ENCODE measurements at regions not wholly inside any gene's neighbourhood (a gene's known extent, or its start where the extent isn't known, plus 50 kb on each side); places are given as distances from the start of the nearest gene placed in this dataset.

DNA sequence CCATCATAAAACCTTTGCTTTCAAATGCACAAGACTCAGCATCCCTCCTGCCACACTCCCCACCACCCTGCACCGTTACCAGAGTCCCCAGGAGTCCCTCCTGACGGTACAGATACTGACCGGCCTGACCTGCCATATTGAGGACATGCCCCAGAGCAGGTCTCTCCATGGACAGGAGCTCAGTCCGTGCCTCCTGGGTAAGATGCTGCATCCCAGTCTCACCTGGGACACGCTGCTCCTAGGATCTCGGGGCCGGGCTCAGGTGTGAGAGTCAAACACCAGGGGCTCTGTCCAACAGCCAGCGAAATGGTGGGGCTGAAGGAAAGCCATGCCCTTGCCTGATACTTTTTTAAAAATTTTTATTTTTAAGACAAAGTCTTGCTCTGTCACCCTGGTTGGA lies 328.3 kb downstream of the SHANK2 start:
- H2AFZ ChIP-seq (ENCODE audit: low read length) = no peak overlapping the region
- no peak overlapping the region for H2BK20ac ChIP-seq (ENCODE audit: low read depth, low read length, poor library complexity, severe bottlenecking)
- H2AK5ac ChIP-seq (ENCODE audit: insufficient read length, low read length) = no peak overlapping the region
- TF ChIP-seq, protein P1, sequence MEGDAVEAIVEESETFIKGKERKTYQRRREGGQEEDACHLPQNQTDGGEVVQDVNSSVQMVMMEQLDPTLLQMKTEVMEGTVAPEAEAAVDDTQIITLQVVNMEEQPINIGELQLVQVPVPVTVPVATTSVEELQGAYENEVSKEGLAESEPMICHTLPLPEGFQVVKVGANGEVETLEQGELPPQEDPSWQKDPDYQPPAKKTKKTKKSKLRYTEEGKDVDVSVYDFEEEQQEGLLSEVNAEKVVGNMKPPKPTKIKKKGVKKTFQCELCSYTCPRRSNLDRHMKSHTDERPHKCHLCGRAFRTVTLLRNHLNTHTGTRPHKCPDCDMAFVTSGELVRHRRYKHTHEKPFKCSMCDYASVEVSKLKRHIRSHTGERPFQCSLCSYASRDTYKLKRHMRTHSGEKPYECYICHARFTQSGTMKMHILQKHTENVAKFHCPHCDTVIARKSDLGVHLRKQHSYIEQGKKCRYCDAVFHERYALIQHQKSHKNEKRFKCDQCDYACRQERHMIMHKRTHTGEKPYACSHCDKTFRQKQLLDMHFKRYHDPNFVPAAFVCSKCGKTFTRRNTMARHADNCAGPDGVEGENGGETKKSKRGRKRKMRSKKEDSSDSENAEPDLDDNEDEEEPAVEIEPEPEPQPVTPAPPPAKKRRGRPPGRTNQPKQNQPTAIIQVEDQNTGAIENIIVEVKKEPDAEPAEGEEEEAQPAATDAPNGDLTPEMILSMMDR (conservative IDR thresholded peaks at IDR 0.05) = no peak
- H3K23ac ChIP-seq (ENCODE audit: insufficient read length, low read depth, low read length) = no peak overlapping the region
- no peaks in the 10 kb centered on the region; the same call in 1 of the 2 replicates for H3K4me1 ChIP-seq (ENCODE audit: insufficient read depth, low read length)
- H4K20me1 ChIP-seq (ENCODE audit: control insufficient read depth, insufficient read depth, insufficient read length) = no peaks in the 10 kb centered on the region
- no peak overlapping the region for H2BK15ac ChIP-seq (ENCODE audit: low read depth, low read length)
- H3K56ac ChIP-seq (ENCODE audit: insufficient read length, low read depth, low read length) = no peak overlapping the region
- no peak overlapping the region for H2BK12ac ChIP-seq (ENCODE audit: insufficient read length, low read depth, low read length)
- H3K79me1 ChIP-seq (ENCODE audit: insufficient read depth, low read depth, low read length, poor library complexity, severe bottlenecking) = no peaks in the 10 kb centered on the region
- H3K79me2 ChIP-seq (ENCODE audit: insufficient read depth, low read length) = no peaks in the 10 kb centered on the region
- no peak overlapping the region for H3K27ac Mint-ChIP-seq
- no peak overlapping the region for H3K9ac ChIP-seq (ENCODE audit: extremely low read depth, insufficient read length, low read length)
- no peak overlapping the region for H4K5ac ChIP-seq (ENCODE audit: insufficient read length, low read depth, low read length)
- no peak overlapping the region for H3K4me3 Mint-ChIP-seq
- H3K14ac ChIP-seq (ENCODE audit: insufficient read depth, low read length) = no peak overlapping the region
- H3K4ac ChIP-seq (ENCODE audit: low read depth, low read length) = no peak overlapping the region
- peaks cover 29 to 32% of the 10 kb centered on the region in 2 experiments for H3K9me3 Mint-ChIP-seq
- no CpG with 5 or more reads among the region's 8 CpGs for WGBS (ENCODE audit: extremely low coverage, insufficient read length, low lambda C conversion rate)
- no peak overlapping the region for H3K27ac ChIP-seq (ENCODE audit: insufficient read length, low read depth, low read length)
- H2BK5ac ChIP-seq (ENCODE audit: insufficient read length, low read length) = no peak overlapping the region
- H4K8ac ChIP-seq (replicated peaks; ENCODE audit: insufficient read length, low read depth, low read length) = no peak overlapping the region
- no peak overlapping the region for H2BK120ac ChIP-seq (ENCODE audit: low read depth, low read length, poor library complexity, severe bottlenecking)
- H4K91ac ChIP-seq (ENCODE audit: insufficient read length, low read depth, low read length) = no peak overlapping the region
- peaks cover 26% of the 10 kb centered on the region in 2 experiments for H3K4me1 Mint-ChIP-seq
- no peaks in the 10 kb centered on the region for H3K9me3 ChIP-seq (ENCODE audit: control insufficient read depth, low read depth, low read length)
- H3K4me2 ChIP-seq (ENCODE audit: insufficient read depth, insufficient read length, low read length) = no peak overlapping the region
- peaks cover 22 to 36% (median 23%) of the 10 kb centered on the region in 3 experiments for H3K36me3 Mint-ChIP-seq (ENCODE audit: insufficient read depth in 1 of 3, low read depth in 3 of 3)
- H3K23me2 ChIP-seq (ENCODE audit: insufficient read length, low read depth, low read length, poor library complexity, severe bottlenecking) = no peaks in the 10 kb centered on the region
- H3K18ac ChIP-seq (ENCODE audit: insufficient read length, low read depth, low read length) = no peak overlapping the region
- H3T11ph ChIP-seq (ENCODE audit: low read length) = no peak overlapping the region
- no peaks in the 10 kb centered on the region for H3K27me3 ChIP-seq (ENCODE audit: insufficient read depth, low read length)
- H3K27me3 Mint-ChIP-seq (ENCODE audit: low read depth) = peaks cover 5% of the 10 kb centered on the region; the same call in 1 of the 2 replicates
- DNase-seq = no peak
